Panc1 (cell line): ENCODE measurements at regions not wholly inside any gene's neighbourhood (a gene's known extent, or its start where the extent isn't known, plus 50 kb on each side); places are given as distances from the start of the nearest gene placed in this dataset.

Source experiments
- ATAC-seq: fragments of 200-7000 bp; cut with Tn5 transposase; 2 replicates; pipeline ENCODE4 v1.9.1; 2020; ENCODE audit warnings: mild to moderate bottlenecking, moderate library complexity
- BruUV-seq: library from RNA; stranded (reverse); fragments of 400-500 nt; replicated peaks from 2 replicates; lab custom pipeline; 2021; lab: Mats Ljungman, UMichigan
- CTCF ChIA-PET: fragments of 300-600 bp; sonication (Branson Sonifier 250); formaldehyde crosslinking; loops from one replicate; lab custom pipeline; 2022; ENCODE audit warnings: antibody characterized with exemption; lab: Charles Lee
- POLR2A ChIA-PET: fragments of 300-600 bp; sonication (Branson Sonifier 250); formaldehyde crosslinking; loops from one replicate; lab custom pipeline; 2022; ENCODE audit warnings: antibody characterized with exemption; lab: Charles Lee
- DNase-seq: peaks from one replicate; pipeline ENCODE4 v3.0.0-alpha.2; 2010; ENCODE audit warnings: low read depth, low spot score
- H3K27ac ChIP-seq: 2 replicates; pipeline ENCODE4 v1.5.1; 2011; ENCODE audit warnings: mild to moderate bottlenecking, low read length, inconsistent platforms
- H3K27me3 ChIP-seq: fragments of 200-500 bp; sonication (Bioruptor generic); 2 replicates; pipeline ENCODE4 v1.6.0; 2014; ENCODE audit warnings: low read length, inconsistent platforms; ENCODE audit not compliant: control insufficient read depth, insufficient read depth
- H3K36me3 ChIP-seq: fragments of 200-500 bp; sonication (Bioruptor generic); 2 replicates; pipeline ENCODE4 v1.5.1; 2014; ENCODE audit warnings: inconsistent platforms, mild to moderate bottlenecking, low read length, moderate library complexity; ENCODE audit not compliant: control insufficient read depth, insufficient read depth
- H3K4me1 ChIP-seq: 2 replicates; pipeline ENCODE4 v1.5.1; 2011; ENCODE audit warnings: inconsistent platforms, mild to moderate bottlenecking, low read length, moderate library complexity; ENCODE audit not compliant: control insufficient read depth, insufficient read depth
- H3K4me3 ChIP-seq, 2 experiments: 2 replicates each; pipeline ENCODE4 v1.5.1; 2011 to 2012; ENCODE audit warnings: low read depth in 2 of 2, low read length in 2 of 2, mild to moderate bottlenecking in 2 of 2, inconsistent platforms in 1 of 2, moderate library complexity in 1 of 2
- H3K9me3 ChIP-seq: fragments of 200-500 bp; sonication (Bioruptor generic); 2 replicates; pipeline ENCODE4 v1.5.1; 2014; ENCODE audit warnings: low read depth, mild to moderate bottlenecking, inconsistent platforms, low read length, moderate library complexity; ENCODE audit not compliant: control insufficient read depth, insufficient read depth
- POLR2AphosphoS5 ChIP-seq: IDR thresholded peaks from 2 replicates; pipeline ENCODE4 v1.6.1; 2012; ENCODE audit warnings: mild to moderate bottlenecking, low read depth, low read length, moderate library complexity
- REST ChIP-seq, 2 experiments: IDR thresholded peaks; 2 replicates each; pipeline ENCODE4 v1.6.1; 2011 to 2012; ENCODE audit warnings: low read depth in 2 of 2, control low read depth in 1 of 2, low read length in 1 of 2, mild to moderate bottlenecking in 1 of 2, moderate library complexity in 1 of 2; ENCODE audit not compliant: insufficient read depth in 1 of 2
- SIN3A ChIP-seq: IDR thresholded peaks from 2 replicates; pipeline ENCODE4 v1.6.1; 2012; ENCODE audit warnings: low read depth, mild to moderate bottlenecking, low read length, moderate library complexity, borderline replicate concordance; ENCODE audit not compliant: insufficient read depth
- TCF7L2 ChIP-seq: IDR thresholded peaks from 2 replicates; pipeline ENCODE4 v1.6.1; 2011; ENCODE audit warnings: mild to moderate bottlenecking, low read depth, low read length, inconsistent platforms
- in situ Hi-C: cut with HindIII; loops from 2 replicates; pipeline ENCODE4 v1.10.0; 2016; ENCODE audit warnings: low sequenced_read_pairs, low pct_unique_long_range_greater_than_20kb
- intact Hi-C: fragments of 100-400 bp; cut with micrococcal nuclease; formaldehyde crosslinking; loops from one replicate; pipeline ENCODE4 v1.10.0; 2022; ENCODE audit not compliant: unreplicated experiment
- TF ChIP-seq, protein P1 (sequence below): fragments of 450-650 bp; IDR thresholded peaks from 2 replicates; pipeline ENCODE4 v1.5.1; 2017; ENCODE audit warnings: mild to moderate bottlenecking

DNA sequence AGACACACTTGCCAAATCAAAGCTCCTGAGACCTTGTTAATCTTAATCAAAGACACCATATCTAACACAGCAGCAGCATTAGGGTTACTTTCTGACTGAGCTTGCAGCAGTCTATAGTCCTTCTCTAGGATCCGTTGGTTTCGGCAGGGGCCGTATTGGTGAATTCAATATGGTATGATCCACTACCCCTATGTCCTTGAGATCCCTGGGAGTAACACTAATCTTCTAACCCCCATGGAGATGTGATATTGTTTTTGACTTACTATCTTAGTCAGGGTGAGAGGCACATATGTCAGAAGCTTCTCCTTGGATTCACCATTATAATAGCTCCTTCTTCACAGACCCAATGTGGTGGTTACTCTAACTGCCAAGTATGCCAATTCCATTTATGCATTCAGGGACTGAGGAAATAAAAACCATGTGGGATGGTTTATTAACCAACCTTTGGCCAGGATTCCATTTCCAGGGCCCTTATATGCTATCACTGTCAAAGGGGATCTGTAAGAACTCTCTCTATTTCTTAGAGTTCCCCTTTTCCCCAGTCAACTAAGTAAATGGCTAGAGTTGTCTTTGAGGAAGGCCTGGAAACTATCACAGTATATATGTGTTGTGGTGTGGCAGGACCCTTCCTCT is 673.6 kb upstream of the USP24 start:
- DNase-seq (no peak), ATAC-seq (no peak)
- H3K9me3 ChIP-seq = no peaks in the 10 kb centered on the region
- no peaks in the 10 kb centered on the region for H3K4me1 ChIP-seq
- no peak overlapping the region for H3K4me3 ChIP-seq
- H3K27me3 ChIP-seq = no peaks in the 10 kb centered on the region
- POLR2A ChIA-PET = no interaction called here
- TF ChIP-seq POLR2AphosphoS5 (no peak), REST (IDR thresholded peaks at IDR 0.05; ENCODE audit: insufficient read depth in 1 of 2, low read depth in 2 of 2, low read length in 1 of 2) (no peak), SIN3A (no peak), TCF7L2 (no peak)
- TF ChIP-seq, protein P1, sequence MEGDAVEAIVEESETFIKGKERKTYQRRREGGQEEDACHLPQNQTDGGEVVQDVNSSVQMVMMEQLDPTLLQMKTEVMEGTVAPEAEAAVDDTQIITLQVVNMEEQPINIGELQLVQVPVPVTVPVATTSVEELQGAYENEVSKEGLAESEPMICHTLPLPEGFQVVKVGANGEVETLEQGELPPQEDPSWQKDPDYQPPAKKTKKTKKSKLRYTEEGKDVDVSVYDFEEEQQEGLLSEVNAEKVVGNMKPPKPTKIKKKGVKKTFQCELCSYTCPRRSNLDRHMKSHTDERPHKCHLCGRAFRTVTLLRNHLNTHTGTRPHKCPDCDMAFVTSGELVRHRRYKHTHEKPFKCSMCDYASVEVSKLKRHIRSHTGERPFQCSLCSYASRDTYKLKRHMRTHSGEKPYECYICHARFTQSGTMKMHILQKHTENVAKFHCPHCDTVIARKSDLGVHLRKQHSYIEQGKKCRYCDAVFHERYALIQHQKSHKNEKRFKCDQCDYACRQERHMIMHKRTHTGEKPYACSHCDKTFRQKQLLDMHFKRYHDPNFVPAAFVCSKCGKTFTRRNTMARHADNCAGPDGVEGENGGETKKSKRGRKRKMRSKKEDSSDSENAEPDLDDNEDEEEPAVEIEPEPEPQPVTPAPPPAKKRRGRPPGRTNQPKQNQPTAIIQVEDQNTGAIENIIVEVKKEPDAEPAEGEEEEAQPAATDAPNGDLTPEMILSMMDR = no peak
- CTCF ChIA-PET = no interaction called here
- H3K27ac ChIP-seq = no peak overlapping the region
- in situ Hi-C loops (no loop called here), intact Hi-C loops (no loop called here)
- no peaks in the 10 kb centered on the region for H3K36me3 ChIP-seq
- no TSS peak for BruUV-seq

- DNase-seq (no peak), ATAC-seq (no peak)
- Histone ChIP-seq H3K4me1 (no peaks in the 10 kb centered on the region), H3K9me3 (no peaks in the 10 kb centered on the region), H3K36me3 (no peaks in the 10 kb centered on the region), H3K27me3 (no peaks in the 10 kb centered on the region), H3K4me3 (no peak overlapping the region), H3K27ac (no peak overlapping the region)
- in situ Hi-C loops (no loop called here), intact Hi-C loops (no loop called here)
- CTCF ChIA-PET = interaction anchor here (0.5 kb wide), 1 partner anchor 511 kb away, joined by 3 read pairs; no protein-coding TSS in a partner anchor
- POLR2A ChIA-PET = no interaction called here
- no TSS peak for BruUV-seq
- TF ChIP-seq TCF7L2 (no peak), SIN3A (no peak), REST (IDR thresholded peaks at IDR 0.05; ENCODE audit: insufficient read depth in 1 of 2, low read depth in 2 of 2, low read length in 1 of 2) (no peak), POLR2AphosphoS5 (no peak)
- TF ChIP-seq, protein P1 = no peak
These were observed 671.9 kb upstream of the USP24 start for GRCh38 chr1:55886856-55887712.
